ENCODE measurements at regions not wholly inside any gene's neighbourhood (a gene's known extent, or its start where the extent isn't known, plus 50 kb on each side); places are given as distances from the start of the nearest gene placed in this dataset.

- no peak for TF ChIP-seq CTCF (IDR thresholded peaks at IDR 0.05 in 2 of 3, conservative IDR thresholded peaks at IDR 0.05 in 1 of 3; ENCODE audit: borderline replicate concordance in 1 of 3, insufficient read depth in 1 of 3, low read depth in 2 of 3, low read length in 2 of 3)
- TF ChIP-seq POLR2A (IDR thresholded peaks at IDR 0.05; ENCODE audit: borderline replicate concordance, extremely low read depth, insufficient read depth, insufficient read length) = no peak
Observed at GRCh38 chr10:6763423-6763822, 183.3 kb upstream of the PRKCQ start.

All from HCT116 (cell line).